ENCODE measurements at regions not wholly inside any gene's neighbourhood (a gene's known extent, or its start where the extent isn't known, plus 50 kb on each side); places are given as distances from the start of the nearest gene placed in this dataset.
"Not testable (repeated sequence)": the region's sequence is repeated elsewhere in the genome, so short reads cannot be mapped to it uniquely, and the experiment has no call there.

DNA sequence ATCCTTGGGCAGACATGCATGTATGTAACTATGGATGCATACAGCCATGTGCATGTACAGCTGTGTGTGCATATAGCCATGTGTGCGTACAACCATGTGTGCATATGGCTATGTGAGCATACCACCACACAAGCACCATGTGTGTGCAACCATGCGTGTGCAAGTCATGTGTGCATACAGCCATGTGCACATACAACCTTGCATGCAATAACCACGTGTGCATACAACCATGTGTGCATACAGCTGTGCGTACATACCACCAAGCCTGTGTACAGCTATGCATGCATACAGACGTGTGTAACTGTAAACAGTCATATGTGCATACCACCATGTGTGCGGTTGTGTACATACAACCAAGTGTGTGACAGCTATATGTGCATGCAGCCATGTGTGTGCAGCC lies 186.4 kb downstream of the LAT start:
- TF ChIP-seq, protein P1, sequence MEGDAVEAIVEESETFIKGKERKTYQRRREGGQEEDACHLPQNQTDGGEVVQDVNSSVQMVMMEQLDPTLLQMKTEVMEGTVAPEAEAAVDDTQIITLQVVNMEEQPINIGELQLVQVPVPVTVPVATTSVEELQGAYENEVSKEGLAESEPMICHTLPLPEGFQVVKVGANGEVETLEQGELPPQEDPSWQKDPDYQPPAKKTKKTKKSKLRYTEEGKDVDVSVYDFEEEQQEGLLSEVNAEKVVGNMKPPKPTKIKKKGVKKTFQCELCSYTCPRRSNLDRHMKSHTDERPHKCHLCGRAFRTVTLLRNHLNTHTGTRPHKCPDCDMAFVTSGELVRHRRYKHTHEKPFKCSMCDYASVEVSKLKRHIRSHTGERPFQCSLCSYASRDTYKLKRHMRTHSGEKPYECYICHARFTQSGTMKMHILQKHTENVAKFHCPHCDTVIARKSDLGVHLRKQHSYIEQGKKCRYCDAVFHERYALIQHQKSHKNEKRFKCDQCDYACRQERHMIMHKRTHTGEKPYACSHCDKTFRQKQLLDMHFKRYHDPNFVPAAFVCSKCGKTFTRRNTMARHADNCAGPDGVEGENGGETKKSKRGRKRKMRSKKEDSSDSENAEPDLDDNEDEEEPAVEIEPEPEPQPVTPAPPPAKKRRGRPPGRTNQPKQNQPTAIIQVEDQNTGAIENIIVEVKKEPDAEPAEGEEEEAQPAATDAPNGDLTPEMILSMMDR (IDR thresholded peaks at IDR 0.05) = not testable (repeated sequence)
- TF ChIP-seq POLR2A (IDR thresholded peaks at IDR 0.05) = not testable (repeated sequence)

All from thyroid gland (tissue), 4 donors.